ENCODE measurements at regions not wholly inside any gene's neighbourhood (a gene's known extent, or its start where the extent isn't known, plus 50 kb on each side); places are given as distances from the start of the nearest gene placed in this dataset.

- Mint-ChIP-seq H3K4me3 (no peak overlapping the region), H3K27ac (no peak overlapping the region), H3K9me3 (no peaks in the 10 kb centered on the region), H3K4me1 (no peaks in the 10 kb centered on the region), H3K36me3 (ENCODE audit: insufficient read depth in 1 of 3, low read depth in 3 of 3) (no peaks in the 10 kb centered on the region), H3K27me3 (ENCODE audit: low read depth) (no peaks in the 10 kb centered on the region)
- Histone ChIP-seq H2AK5ac (ENCODE audit: insufficient read length, low read length) (no peak overlapping the region), H3K14ac (ENCODE audit: insufficient read depth, low read length) (no peak overlapping the region), H3K23me2 (ENCODE audit: insufficient read length, low read depth, low read length, poor library complexity, severe bottlenecking) (no peaks in the 10 kb centered on the region), H2BK20ac (ENCODE audit: low read depth, low read length, poor library complexity, severe bottlenecking) (no peak overlapping the region), H3K79me1 (ENCODE audit: insufficient read depth, low read depth, low read length, poor library complexity, severe bottlenecking) (no peaks in the 10 kb centered on the region), H4K20me1 (ENCODE audit: control insufficient read depth, insufficient read depth, insufficient read length) (no peaks in the 10 kb centered on the region), H3K23ac (ENCODE audit: insufficient read length, low read depth, low read length) (no peak overlapping the region), H2BK120ac (ENCODE audit: low read depth, low read length, poor library complexity, severe bottlenecking) (no peak overlapping the region), H3K4me1 (ENCODE audit: insufficient read depth, low read length) (no peaks in the 10 kb centered on the region; the same call in 1 of the 2 replicates), H3K4ac (ENCODE audit: low read depth, low read length) (no peak overlapping the region), H2BK12ac (ENCODE audit: insufficient read length, low read depth, low read length) (no peak overlapping the region), H3K4me2 (ENCODE audit: insufficient read depth, insufficient read length, low read length) (no peak overlapping the region), H3K79me2 (ENCODE audit: insufficient read depth, low read length) (no peaks in the 10 kb centered on the region), H2AFZ (ENCODE audit: low read length) (no peak overlapping the region), H3K27ac (ENCODE audit: insufficient read length, low read depth, low read length) (no peak overlapping the region), H4K91ac (ENCODE audit: insufficient read length, low read depth, low read length) (no peak overlapping the region), H3K18ac (ENCODE audit: insufficient read length, low read depth, low read length) (no peak overlapping the region), H4K5ac (ENCODE audit: insufficient read length, low read depth, low read length) (no peak overlapping the region), H3K56ac (ENCODE audit: insufficient read length, low read depth, low read length) (no peak overlapping the region), H2BK15ac (ENCODE audit: low read depth, low read length) (no peak overlapping the region), H3K9me3 (ENCODE audit: control insufficient read depth, low read depth, low read length) (no peaks in the 10 kb centered on the region), H3T11ph (ENCODE audit: low read length) (no peak overlapping the region), H2BK5ac (ENCODE audit: insufficient read length, low read length) (no peak overlapping the region), H4K8ac (replicated peaks; ENCODE audit: insufficient read length, low read depth, low read length) (no peak overlapping the region), H3K27me3 (ENCODE audit: insufficient read depth, low read length) (no peaks in the 10 kb centered on the region), H3K9ac (ENCODE audit: extremely low read depth, insufficient read length, low read length) (no peak overlapping the region)
- WGBS (ENCODE audit: extremely low coverage, insufficient read length, low lambda C conversion rate): no CpG with 5 or more reads among the region's 2 CpGs
- no peak for DNase-seq
- TF ChIP-seq CTCF (conservative IDR thresholded peaks at IDR 0.05): no peak
These were observed 91.8 kb downstream of the SLC41A2 start for GRCh38 chr12:104866291-104866690.
